DND-41 (cell line): ENCODE measurements at regions not wholly inside any gene's neighbourhood (a gene's known extent, or its start where the extent isn't known, plus 50 kb on each side); places are given as distances from the start of the nearest gene placed in this dataset.

ENCODE experiments used
- ATAC-seq: fragments of 200-7000 bp; cut with Tn5 transposase; 3 replicates; pipeline ENCODE4 v1.9.1; 2021; ENCODE audit warnings: low read depth; ENCODE audit not compliant: insufficient read depth
- DNase-seq: peaks from one replicate; pipeline ENCODE4 v3.0.0-alpha.2; 2020
- H2AFZ ChIP-seq: 2 replicates; pipeline ENCODE4 v1.6.0; 2012; ENCODE audit warnings: low read depth, low read length
- H3K27ac ChIP-seq: 2 replicates; pipeline ENCODE4 v1.5.1; 2012; ENCODE audit warnings: low read length, inconsistent platforms
- H3K27me3 ChIP-seq: fragments of 200-600 bp; sonication (generic); 2 replicates; pipeline ENCODE4 v1.6.0; 2012; ENCODE audit warnings: low read length, mild to moderate bottlenecking, inconsistent platforms; ENCODE audit not compliant: insufficient read depth, poor library complexity
- H3K36me3 ChIP-seq: 2 replicates; pipeline ENCODE4 v1.5.1; 2012; ENCODE audit warnings: low read length, inconsistent platforms; ENCODE audit not compliant: insufficient read depth
- H3K4me1 ChIP-seq: 2 replicates; pipeline ENCODE4 v1.5.1; 2012; ENCODE audit warnings: mild to moderate bottlenecking, low read length; ENCODE audit not compliant: insufficient read depth
- H3K4me2 ChIP-seq: 2 replicates; pipeline ENCODE4 v1.6.0; 2012; ENCODE audit warnings: mild to moderate bottlenecking, moderate library complexity, low read length, inconsistent platforms; ENCODE audit not compliant: insufficient read depth
- H3K4me3 ChIP-seq, 2 experiments: fragments of 200-600 bp in 1 of 2; shearing (Covaris generic) in 1 of 2; 2 replicates each; pipeline ENCODE4 v1.5.1; 2012 to 2016; ENCODE audit warnings: inconsistent platforms in 2 of 2, low read length in 2 of 2, mild to moderate bottlenecking in 2 of 2, low read depth in 1 of 2, moderate library complexity in 1 of 2
- H3K79me2 ChIP-seq: 2 replicates; pipeline ENCODE4 v1.6.0; 2012; ENCODE audit warnings: low read length, inconsistent platforms; ENCODE audit not compliant: insufficient read depth
- H3K9ac ChIP-seq: 2 replicates; pipeline ENCODE4 v1.6.0; 2012; ENCODE audit warnings: low read depth, mild to moderate bottlenecking, inconsistent platforms, low read length, moderate library complexity
- H3K9me3 ChIP-seq: 2 replicates; pipeline ENCODE4 v1.5.1; 2012; ENCODE audit warnings: low read length, moderate library complexity, mild to moderate bottlenecking, inconsistent platforms; ENCODE audit not compliant: insufficient read depth, severe bottlenecking
- H4K20me1 ChIP-seq: 2 replicates; pipeline ENCODE4 v1.6.0; 2012; ENCODE audit warnings: low read length; ENCODE audit not compliant: insufficient read depth
- EZH2 ChIP-seq: IDR thresholded peaks from 3 replicates; pipeline ENCODE4 v1.6.1; 2012; ENCODE audit warnings: borderline replicate concordance, low read depth, mild to moderate bottlenecking, moderate library complexity, low read length, inconsistent platforms; ENCODE audit not compliant: severe bottlenecking
- TF ChIP-seq, protein P1 (sequence below): IDR thresholded peaks from 2 replicates; pipeline ENCODE4 v1.5.1; 2012; ENCODE audit warnings: borderline replicate concordance, low read length, moderate library complexity, mild to moderate bottlenecking; ENCODE audit not compliant: poor library complexity, severe bottlenecking; ENCODE audit errors: extremely low read depth

GRCh38 chr17:63032142-63032541 lies 66.1 kb downstream of the TANC2 start:
- no peaks in the 10 kb centered on the region for H3K79me2 ChIP-seq
- H3K4me2 ChIP-seq = no peak overlapping the region
- TF ChIP-seq, protein P1, sequence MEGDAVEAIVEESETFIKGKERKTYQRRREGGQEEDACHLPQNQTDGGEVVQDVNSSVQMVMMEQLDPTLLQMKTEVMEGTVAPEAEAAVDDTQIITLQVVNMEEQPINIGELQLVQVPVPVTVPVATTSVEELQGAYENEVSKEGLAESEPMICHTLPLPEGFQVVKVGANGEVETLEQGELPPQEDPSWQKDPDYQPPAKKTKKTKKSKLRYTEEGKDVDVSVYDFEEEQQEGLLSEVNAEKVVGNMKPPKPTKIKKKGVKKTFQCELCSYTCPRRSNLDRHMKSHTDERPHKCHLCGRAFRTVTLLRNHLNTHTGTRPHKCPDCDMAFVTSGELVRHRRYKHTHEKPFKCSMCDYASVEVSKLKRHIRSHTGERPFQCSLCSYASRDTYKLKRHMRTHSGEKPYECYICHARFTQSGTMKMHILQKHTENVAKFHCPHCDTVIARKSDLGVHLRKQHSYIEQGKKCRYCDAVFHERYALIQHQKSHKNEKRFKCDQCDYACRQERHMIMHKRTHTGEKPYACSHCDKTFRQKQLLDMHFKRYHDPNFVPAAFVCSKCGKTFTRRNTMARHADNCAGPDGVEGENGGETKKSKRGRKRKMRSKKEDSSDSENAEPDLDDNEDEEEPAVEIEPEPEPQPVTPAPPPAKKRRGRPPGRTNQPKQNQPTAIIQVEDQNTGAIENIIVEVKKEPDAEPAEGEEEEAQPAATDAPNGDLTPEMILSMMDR = no peak
- TF ChIP-seq EZH2 = no peak
- ATAC-seq = no peak
- H2AFZ ChIP-seq = no peak overlapping the region
- no peaks in the 10 kb centered on the region for H3K9me3 ChIP-seq
- no peak for DNase-seq
- H3K27ac ChIP-seq = no peak overlapping the region
- H3K27me3 ChIP-seq = no peaks in the 10 kb centered on the region
- H3K4me1 ChIP-seq = no peaks in the 10 kb centered on the region
- H3K9ac ChIP-seq = no peak overlapping the region
- H4K20me1 ChIP-seq = no peaks in the 10 kb centered on the region
- no peak overlapping the region for H3K4me3 ChIP-seq
- no peaks in the 10 kb centered on the region for H3K36me3 ChIP-seq

DNA sequence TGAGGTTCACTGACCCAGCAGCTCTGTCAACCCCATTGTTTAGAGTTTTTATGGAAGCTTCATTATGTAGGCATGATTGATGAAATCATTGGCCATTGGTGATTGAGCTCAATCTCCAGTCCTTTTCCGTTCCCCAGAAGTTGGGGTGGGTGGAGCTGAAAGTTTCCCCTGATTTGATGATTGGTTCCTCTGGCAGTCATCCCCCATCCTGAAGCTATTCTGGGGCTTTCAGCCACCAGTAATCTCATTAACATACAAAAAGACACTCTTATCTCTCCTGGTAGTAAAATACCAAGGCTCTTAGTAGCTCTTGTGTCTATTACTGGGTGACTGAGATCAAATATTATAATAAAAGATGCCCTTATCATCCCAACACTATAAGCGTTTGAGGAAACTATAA lies 67.1 kb downstream of the TANC2 start:
- no peaks in the 10 kb centered on the region for H3K4me1 ChIP-seq
- no peak for ATAC-seq
- DNase-seq = no peak

DNA sequence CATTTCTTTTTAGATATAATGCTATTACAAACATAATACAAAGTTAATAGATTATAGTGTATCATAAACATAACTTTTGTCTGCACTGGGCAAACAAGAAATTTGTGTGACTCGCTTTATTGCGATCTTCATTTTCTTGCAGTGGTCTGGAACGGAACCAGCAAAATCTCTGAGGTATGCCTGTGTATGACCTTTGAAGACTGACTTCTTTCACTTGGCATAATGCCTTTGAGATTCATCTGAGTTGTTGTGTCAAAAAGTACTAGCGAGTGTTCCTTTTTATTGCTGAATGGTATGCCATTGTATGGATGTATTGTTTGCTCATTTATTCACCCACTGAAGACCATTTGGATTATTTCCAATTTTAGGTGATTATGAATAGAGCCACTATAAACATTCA lies 69.2 kb downstream of the TANC2 start:
- Histone ChIP-seq H3K27ac (no peak overlapping the region), H3K4me2 (no peak overlapping the region), H3K9me3 (no peaks in the 10 kb centered on the region), H4K20me1 (no peaks in the 10 kb centered on the region), H3K4me1 (0 out of 2 replicates have a peak, but pooled peaks cover 3% of the 10 kb centered on the region), H3K4me3 (no peak overlapping the region), H3K79me2 (no peaks in the 10 kb centered on the region), H2AFZ (no peak overlapping the region), H3K9ac (no peak overlapping the region), H3K36me3 (no peaks in the 10 kb centered on the region), H3K27me3 (no peaks in the 10 kb centered on the region)
- no peak for DNase-seq
- no peak for ATAC-seq
- TF ChIP-seq, protein P1 = no peak
- TF ChIP-seq EZH2 = no peak

More for the DNA sequence above, 67.1 kb downstream of the TANC2 start:
- no peak overlapping the region for H3K9ac ChIP-seq
- TF ChIP-seq, protein P1 = no peak
- no peak for TF ChIP-seq EZH2
- H3K4me3 ChIP-seq = no peak overlapping the region
- H3K36me3 ChIP-seq = no peaks in the 10 kb centered on the region
- H2AFZ ChIP-seq = no peak overlapping the region
- no peaks in the 10 kb centered on the region for H4K20me1 ChIP-seq
- no peaks in the 10 kb centered on the region for H3K9me3 ChIP-seq
- H3K27me3 ChIP-seq = no peaks in the 10 kb centered on the region
- no peaks in the 10 kb centered on the region for H3K79me2 ChIP-seq
- H3K4me2 ChIP-seq = no peak overlapping the region
- H3K27ac ChIP-seq = no peak overlapping the region

DNA sequence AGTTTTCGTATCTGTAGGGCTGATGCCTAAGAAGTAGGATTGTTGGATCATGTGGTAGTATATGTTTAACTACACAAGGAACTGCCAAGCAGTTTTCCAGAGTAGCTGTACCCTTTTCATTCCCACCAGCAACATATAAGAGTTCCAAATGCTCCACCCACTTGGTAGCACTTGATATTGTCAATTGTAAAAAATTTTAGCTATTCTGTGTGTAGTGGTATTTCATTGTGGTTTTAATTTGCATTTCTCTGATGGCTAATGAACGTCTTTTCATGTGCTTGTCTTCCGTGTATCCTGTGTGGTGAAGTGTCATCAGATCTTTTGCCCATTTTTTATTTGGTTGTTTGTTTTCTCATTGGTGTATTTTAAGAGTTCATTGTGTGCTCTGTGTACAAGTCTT lies 69.7 kb downstream of the TANC2 start:
- H3K27me3 ChIP-seq = no peaks in the 10 kb centered on the region
- H3K4me3 ChIP-seq = no peak overlapping the region
- no peak for TF ChIP-seq EZH2
- TF ChIP-seq, protein P1 = no peak
- no peaks in the 10 kb centered on the region for H3K36me3 ChIP-seq
- H4K20me1 ChIP-seq = no peaks in the 10 kb centered on the region
- H3K4me2 ChIP-seq = no peak overlapping the region
- no peaks in the 10 kb centered on the region for H3K79me2 ChIP-seq
- no peak for DNase-seq
- 0 out of 2 replicates have a peak, but pooled peaks cover 3% of the 10 kb centered on the region for H3K4me1 ChIP-seq
- no peak overlapping the region for H2AFZ ChIP-seq
- H3K9ac ChIP-seq = no peak overlapping the region
- no peak overlapping the region for H3K27ac ChIP-seq
- ATAC-seq = peak; percentile 47; the same call in 1 of the 3 replicates
- no peaks in the 10 kb centered on the region for H3K9me3 ChIP-seq
